ENCODE measurements at regions not wholly inside any gene's neighbourhood (a gene's known extent, or its start where the extent isn't known, plus 50 kb on each side); places are given as distances from the start of the nearest gene placed in this dataset.

DNA sequence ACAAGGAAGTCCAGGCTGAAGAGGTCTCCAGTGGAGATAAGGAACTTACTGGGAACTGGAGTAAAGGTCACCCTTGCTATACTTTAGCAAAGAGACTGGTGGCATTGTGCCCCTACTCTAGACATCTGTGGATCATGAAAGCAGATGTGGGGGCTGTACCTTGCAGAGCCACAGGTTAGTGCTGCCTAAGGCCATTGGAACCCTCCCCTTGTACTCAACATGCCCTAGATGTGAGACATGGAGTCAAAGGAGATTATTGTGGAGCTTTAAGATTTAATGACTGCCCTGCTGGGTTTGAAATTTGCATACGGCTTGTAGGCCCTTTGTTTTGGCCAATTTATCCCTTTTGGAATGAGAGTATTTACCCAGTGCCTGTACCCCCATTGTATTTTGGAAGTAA lies 397.3 kb upstream of the GRIN3A start:
- intact Hi-C loops (cut with DNase I; ENCODE audit: low total_unique reads): no loop called here
- no peak for TF ChIP-seq POLR2A (IDR thresholded peaks at IDR 0.05)
- TF ChIP-seq, protein P1, sequence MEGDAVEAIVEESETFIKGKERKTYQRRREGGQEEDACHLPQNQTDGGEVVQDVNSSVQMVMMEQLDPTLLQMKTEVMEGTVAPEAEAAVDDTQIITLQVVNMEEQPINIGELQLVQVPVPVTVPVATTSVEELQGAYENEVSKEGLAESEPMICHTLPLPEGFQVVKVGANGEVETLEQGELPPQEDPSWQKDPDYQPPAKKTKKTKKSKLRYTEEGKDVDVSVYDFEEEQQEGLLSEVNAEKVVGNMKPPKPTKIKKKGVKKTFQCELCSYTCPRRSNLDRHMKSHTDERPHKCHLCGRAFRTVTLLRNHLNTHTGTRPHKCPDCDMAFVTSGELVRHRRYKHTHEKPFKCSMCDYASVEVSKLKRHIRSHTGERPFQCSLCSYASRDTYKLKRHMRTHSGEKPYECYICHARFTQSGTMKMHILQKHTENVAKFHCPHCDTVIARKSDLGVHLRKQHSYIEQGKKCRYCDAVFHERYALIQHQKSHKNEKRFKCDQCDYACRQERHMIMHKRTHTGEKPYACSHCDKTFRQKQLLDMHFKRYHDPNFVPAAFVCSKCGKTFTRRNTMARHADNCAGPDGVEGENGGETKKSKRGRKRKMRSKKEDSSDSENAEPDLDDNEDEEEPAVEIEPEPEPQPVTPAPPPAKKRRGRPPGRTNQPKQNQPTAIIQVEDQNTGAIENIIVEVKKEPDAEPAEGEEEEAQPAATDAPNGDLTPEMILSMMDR (IDR thresholded peaks at IDR 0.05): no peak
- Histone ChIP-seq H3K4me1 (no peaks in the 10 kb centered on the region), H3K4me3 (no peak overlapping the region), H3K9me3 (no peaks in the 10 kb centered on the region), H3K36me3 (no peaks in the 10 kb centered on the region), H3K27me3 (no peaks in the 10 kb centered on the region), H3K27ac (no peak overlapping the region)
- no peak for DNase-seq

DNA sequence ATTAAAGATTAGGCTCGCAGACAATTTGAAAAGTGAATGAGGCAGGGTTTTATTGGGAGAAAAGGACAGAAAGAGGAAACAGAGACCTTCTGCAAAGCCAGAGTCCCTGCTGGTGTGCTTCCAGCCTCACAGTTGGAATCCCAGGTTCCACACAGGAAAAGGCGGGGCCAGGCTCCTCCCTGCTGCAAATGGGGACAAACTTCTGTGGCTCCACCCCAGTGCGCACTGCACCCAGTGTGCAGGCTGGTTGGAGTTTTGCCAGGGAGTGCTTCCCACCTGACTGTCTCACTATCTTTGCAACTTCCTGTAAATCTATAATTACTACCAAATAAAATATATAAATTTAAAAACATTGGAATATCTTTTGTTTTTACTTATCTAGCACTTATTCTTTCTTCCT lies 386.0 kb upstream of the GRIN3A start:
- Histone ChIP-seq H3K4me1 (no peaks in the 10 kb centered on the region), H3K36me3 (no peaks in the 10 kb centered on the region), H3K4me3 (no peak overlapping the region), H3K9me3 (no peaks in the 10 kb centered on the region), H3K27me3 (no peaks in the 10 kb centered on the region), H3K27ac (no peak overlapping the region)
- no peak for DNase-seq
- TF ChIP-seq POLR2A (IDR thresholded peaks at IDR 0.05): no peak
- TF ChIP-seq, protein P1 (IDR thresholded peaks at IDR 0.05): no peak
- intact Hi-C loops (cut with DNase I; ENCODE audit: low total_unique reads): no loop called here

DNA sequence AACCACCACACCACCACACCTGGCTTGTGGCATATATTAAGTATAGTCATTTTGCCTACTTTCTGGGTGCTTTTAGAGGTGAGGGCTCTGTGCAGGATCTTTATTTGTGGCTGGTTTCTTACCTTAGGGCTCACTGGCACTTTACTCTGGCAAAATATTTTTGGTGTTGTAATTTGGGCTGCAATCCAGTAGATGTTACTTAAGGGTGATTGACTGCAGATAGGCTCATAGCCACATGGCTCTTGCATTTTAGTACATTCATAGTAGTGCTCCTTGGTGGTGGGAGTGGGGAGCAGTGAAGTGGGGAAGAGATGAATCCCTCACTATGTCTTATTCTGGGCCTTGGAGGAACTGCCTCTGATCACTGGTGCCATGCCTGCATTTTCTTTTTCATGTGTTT lies 376.1 kb upstream of the GRIN3A start:
- no peak for TF ChIP-seq POLR2A (IDR thresholded peaks at IDR 0.05)
- TF ChIP-seq, protein P1 (IDR thresholded peaks at IDR 0.05): no peak
- no peak overlapping the region for H3K4me3 ChIP-seq
- H3K4me1 ChIP-seq: no peaks in the 10 kb centered on the region
- H3K27ac ChIP-seq: no peak overlapping the region
- no peaks in the 10 kb centered on the region for H3K9me3 ChIP-seq
- no peak for DNase-seq
- no peaks in the 10 kb centered on the region for H3K36me3 ChIP-seq
- intact Hi-C loops (cut with DNase I; ENCODE audit: low total_unique reads): no loop called here
- no peaks in the 10 kb centered on the region for H3K27me3 ChIP-seq

DNA sequence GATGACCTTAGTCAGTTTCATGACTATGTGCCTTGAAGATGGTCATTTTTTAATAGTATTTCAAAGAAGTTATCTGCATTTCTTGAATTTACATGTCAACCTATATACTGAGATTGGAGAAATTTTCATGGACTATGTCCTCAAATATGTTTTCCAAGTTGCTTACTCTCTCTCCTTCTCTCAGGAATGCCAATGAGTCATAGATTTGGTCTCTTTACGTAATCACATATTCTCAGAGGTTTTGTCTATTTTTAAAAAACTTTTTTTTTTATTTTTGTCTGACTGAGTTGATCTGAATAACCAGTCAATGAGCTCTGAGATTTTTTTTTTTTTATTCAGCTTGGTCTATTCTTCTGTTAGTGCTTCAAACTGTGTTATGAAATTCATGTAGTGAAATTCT lies 374.7 kb upstream of the GRIN3A start:
- H3K27ac ChIP-seq: no peak overlapping the region
- no peaks in the 10 kb centered on the region for H3K4me1 ChIP-seq
- H3K27me3 ChIP-seq: no peaks in the 10 kb centered on the region
- H3K9me3 ChIP-seq: no peaks in the 10 kb centered on the region
- no peak for DNase-seq
- H3K4me3 ChIP-seq: no peak overlapping the region
- intact Hi-C loops (cut with DNase I; ENCODE audit: low total_unique reads): no loop called here
- TF ChIP-seq, protein P1 (IDR thresholded peaks at IDR 0.05): no peak
- TF ChIP-seq POLR2A (IDR thresholded peaks at IDR 0.05): no peak
- no peaks in the 10 kb centered on the region for H3K36me3 ChIP-seq

DNA sequence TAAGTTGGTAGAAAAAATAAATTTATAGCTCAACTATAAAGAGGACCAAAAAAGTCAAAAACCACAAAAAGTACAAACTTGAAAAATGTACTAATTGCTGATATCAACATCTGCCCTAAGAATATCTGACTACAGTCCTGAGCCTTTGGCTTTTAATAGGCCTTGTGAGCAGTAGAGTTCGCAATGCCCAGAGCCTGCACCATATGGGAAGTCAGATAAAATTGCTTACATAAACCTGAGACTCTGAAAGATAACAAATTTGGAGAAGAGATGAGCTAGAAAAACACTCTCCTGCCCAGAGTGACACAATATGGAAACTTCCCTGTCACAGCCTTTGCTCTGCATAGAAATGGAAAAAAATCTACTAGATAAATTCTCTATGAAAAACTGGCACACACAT lies 368.0 kb upstream of the GRIN3A start:
- Histone ChIP-seq H3K27ac (no peak overlapping the region), H3K4me3 (no peak overlapping the region), H3K36me3 (no peaks in the 10 kb centered on the region), H3K4me1 (no peaks in the 10 kb centered on the region), H3K9me3 (no peaks in the 10 kb centered on the region), H3K27me3 (no peaks in the 10 kb centered on the region)
- no peak for DNase-seq
- TF ChIP-seq, protein P1 (IDR thresholded peaks at IDR 0.05): no peak
- TF ChIP-seq POLR2A (IDR thresholded peaks at IDR 0.05): no peak
- intact Hi-C loops (cut with DNase I; ENCODE audit: low total_unique reads): no loop called here

Data from uterus (tissue), 3 donors.